Esophagus muscularis mucosa (tissue), 3 donors: ENCODE measurements at regions not wholly inside any gene's neighbourhood (a gene's known extent, or its start where the extent isn't known, plus 50 kb on each side); places are given as distances from the start of the nearest gene placed in this dataset.

Source experiments
- POLR2A ChIP-seq: fragments of 450-650 bp; IDR thresholded peaks from one replicate; pipeline ENCODE4 v1.6.1; 2017; ENCODE audit warnings: antibody characterized with exemption, moderate library complexity, mild to moderate bottlenecking, low read depth
- POLR2AphosphoS5 ChIP-seq, 2 donors: sonication (generic); formaldehyde crosslinking; IDR thresholded peaks; one replicate each; pipeline ENCODE4 v1.6.1; 2017; ENCODE audit warnings: antibody characterized with exemption in 2 of 2
- TF ChIP-seq, protein P1 (sequence below), 3 experiments: fragments of 200-600 bp in 2 of 3; fragments of 450-650 bp in 1 of 3; sonication (generic) in 2 of 3; IDR thresholded peaks; one replicate each; pipeline ENCODE4 v1.5.1; 2017 to 2019; ENCODE audit warnings: antibody characterized with exemption in 3 of 3, mild to moderate bottlenecking in 2 of 3, moderate library complexity in 1 of 3

DNA sequence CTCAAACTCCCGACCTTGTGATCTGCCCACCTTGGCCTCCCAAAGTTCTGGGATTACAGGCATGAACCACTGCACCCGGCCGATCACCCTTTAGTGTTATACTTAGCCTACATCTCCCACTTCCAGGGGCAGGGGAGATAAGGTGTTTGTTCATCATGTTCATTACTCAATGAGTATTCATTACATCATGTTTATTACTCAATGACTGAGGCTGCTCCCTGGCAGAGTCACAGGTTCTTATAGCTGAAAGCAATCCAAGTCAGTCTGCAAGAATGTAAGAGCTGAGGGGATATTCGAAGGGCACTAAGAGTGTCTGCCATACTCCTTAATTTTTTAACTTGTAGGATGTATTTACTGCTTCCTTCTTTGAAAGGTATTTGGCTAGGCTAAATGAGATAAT, 214.2 kb downstream of the SPATA31D1 start:
- TF ChIP-seq POLR2A (no peak), POLR2AphosphoS5 (IDR thresholded peaks at IDR 0.05) (no peak)
- TF ChIP-seq, protein P1, sequence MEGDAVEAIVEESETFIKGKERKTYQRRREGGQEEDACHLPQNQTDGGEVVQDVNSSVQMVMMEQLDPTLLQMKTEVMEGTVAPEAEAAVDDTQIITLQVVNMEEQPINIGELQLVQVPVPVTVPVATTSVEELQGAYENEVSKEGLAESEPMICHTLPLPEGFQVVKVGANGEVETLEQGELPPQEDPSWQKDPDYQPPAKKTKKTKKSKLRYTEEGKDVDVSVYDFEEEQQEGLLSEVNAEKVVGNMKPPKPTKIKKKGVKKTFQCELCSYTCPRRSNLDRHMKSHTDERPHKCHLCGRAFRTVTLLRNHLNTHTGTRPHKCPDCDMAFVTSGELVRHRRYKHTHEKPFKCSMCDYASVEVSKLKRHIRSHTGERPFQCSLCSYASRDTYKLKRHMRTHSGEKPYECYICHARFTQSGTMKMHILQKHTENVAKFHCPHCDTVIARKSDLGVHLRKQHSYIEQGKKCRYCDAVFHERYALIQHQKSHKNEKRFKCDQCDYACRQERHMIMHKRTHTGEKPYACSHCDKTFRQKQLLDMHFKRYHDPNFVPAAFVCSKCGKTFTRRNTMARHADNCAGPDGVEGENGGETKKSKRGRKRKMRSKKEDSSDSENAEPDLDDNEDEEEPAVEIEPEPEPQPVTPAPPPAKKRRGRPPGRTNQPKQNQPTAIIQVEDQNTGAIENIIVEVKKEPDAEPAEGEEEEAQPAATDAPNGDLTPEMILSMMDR (IDR thresholded peaks at IDR 0.05) = no peak
